ENCODE measurements at regions not wholly inside any gene's neighbourhood (a gene's known extent, or its start where the extent isn't known, plus 50 kb on each side); places are given as distances from the start of the nearest gene placed in this dataset.

DNA sequence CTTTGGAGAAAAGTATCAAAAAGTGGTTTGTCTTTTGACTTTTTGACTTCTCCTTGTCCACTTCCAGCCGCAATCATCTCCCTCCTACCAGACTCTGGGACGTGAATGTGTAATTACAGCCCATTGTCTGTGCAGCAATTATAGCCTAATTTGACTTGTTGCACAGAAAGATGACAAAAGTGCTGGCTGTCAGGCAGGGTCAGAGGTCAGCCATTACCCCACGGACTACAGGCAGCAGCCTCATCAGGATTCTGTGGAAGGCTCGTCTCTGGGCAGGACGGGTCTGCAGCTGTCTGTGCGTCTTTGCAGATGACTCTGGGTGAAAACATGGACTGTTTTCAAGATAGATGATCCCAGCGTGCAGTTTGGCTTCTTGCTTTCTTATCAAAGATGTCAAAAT, 102.2 kb upstream of the EDNRB start:
- DNase-seq (ENCODE audit: insufficient read length, low spot score) (no peak), FAIRE-seq (no peak)
- no peak for TF ChIP-seq POLR2A (IDR thresholded peaks at IDR 0.05; ENCODE audit: low read depth, low read length)

DNA sequence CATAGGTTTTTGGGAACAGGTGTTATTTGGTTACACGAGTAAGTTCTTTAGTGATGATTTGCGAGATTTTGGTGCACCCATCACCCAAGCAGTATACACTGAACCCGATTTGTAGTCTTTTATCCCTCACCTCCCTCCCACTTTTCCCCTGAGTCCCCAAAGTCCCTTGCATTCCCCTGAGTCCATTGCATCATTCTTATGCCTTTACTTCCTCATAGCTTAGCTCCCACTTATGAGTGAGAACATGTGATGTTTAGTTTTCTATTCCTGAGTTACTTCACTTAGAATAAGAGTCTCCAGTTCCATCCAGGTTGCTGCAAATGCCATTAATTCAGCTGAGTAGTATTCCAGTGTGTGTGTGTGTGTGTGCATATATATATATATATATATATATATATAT, 97.2 kb upstream of the EDNRB start:
- no peak for DNase-seq (ENCODE audit: insufficient read length, low spot score)
- no peak for TF ChIP-seq POLR2A (IDR thresholded peaks at IDR 0.05; ENCODE audit: low read depth, low read length)
- FAIRE-seq, result no peak

GRCh38 chr13:78012046-78012445, 93.4 kb upstream of the EDNRB start:
- DNase-seq (ENCODE audit: insufficient read length, low spot score) (no peak), FAIRE-seq (no peak)
- TF ChIP-seq POLR2A (IDR thresholded peaks at IDR 0.05; ENCODE audit: low read depth, low read length), result no peak

- no peak for TF ChIP-seq POLR2A (IDR thresholded peaks at IDR 0.05; ENCODE audit: low read depth, low read length)
- DNase-seq (ENCODE audit: insufficient read length, low spot score), result no peak
- no peak for FAIRE-seq
Measured at GRCh38 chr13:78004821-78005220, 86.2 kb upstream of the EDNRB start.

- TF ChIP-seq POLR2A (IDR thresholded peaks at IDR 0.05; ENCODE audit: low read depth, low read length), result no peak
- no peak for DNase-seq (ENCODE audit: insufficient read length, low spot score)
- FAIRE-seq, result no peak
Measured at GRCh38 chr13:77999746-78000145, 81.1 kb upstream of the EDNRB start.

- no peak for TF ChIP-seq POLR2A (IDR thresholded peaks at IDR 0.05; ENCODE audit: low read depth, low read length)
- FAIRE-seq, result no peak
- DNase-seq (ENCODE audit: insufficient read length, low spot score), result no peak
Measured at GRCh38 chr13:77994166-77994565, 75.5 kb upstream of the EDNRB start.

GRCh38 chr13:77991003-77991402, 72.4 kb upstream of the EDNRB start:
- FAIRE-seq (no peak), DNase-seq (ENCODE audit: insufficient read length, low spot score) (no peak)
- TF ChIP-seq POLR2A (IDR thresholded peaks at IDR 0.05; ENCODE audit: low read depth, low read length), result no peak

DNA sequence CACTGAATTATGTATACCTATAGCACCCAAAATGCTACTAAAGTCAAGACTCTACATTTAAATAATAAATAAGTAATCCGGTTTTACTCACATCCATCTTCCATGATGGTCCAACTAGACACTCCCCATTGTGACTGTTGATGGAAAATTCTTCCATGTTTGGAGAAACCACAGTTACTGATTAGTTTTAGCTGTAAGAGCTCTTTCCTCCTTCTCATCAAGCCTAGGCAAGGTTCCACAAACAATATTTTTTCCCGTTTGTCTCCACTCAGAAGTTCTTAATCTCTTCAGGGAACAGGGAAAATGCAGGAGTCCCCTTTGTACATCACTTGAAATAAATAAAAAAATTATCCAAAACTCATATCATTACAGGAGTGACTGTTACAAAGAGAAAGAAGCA, 70.7 kb upstream of the EDNRB start:
- TF ChIP-seq POLR2A (IDR thresholded peaks at IDR 0.05; ENCODE audit: low read depth, low read length), result no peak
- FAIRE-seq, result no peak

DNA sequence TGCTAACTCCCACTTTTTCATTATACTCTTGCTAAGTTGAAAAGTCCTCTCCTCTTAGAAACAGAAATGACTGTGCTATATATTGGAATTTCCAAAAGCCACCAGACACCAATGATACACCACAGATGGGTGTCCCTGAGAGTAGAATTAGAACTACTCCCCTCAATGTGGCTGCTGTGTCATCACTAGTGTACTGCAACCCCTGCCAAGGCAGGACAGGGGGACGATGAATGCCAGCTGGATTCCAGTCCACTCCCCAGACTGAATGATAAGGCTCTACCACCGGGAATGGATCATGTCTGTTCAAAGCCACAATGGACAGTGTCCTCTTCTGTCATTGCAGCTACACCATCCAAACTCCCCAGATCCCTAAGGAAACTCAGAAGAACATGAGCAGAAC, 69.7 kb upstream of the EDNRB start:
- no peak for FAIRE-seq
- TF ChIP-seq POLR2A (IDR thresholded peaks at IDR 0.05; ENCODE audit: low read depth, low read length), result no peak
- DNase-seq (ENCODE audit: insufficient read length, low spot score), result no peak

More for the DNA sequence above, 70.7 kb upstream of the EDNRB start:
- no peak for DNase-seq (ENCODE audit: insufficient read length, low spot score)

- no peak for TF ChIP-seq POLR2A (IDR thresholded peaks at IDR 0.05; ENCODE audit: low read depth, low read length)
- FAIRE-seq, result no peak
- no peak for DNase-seq (ENCODE audit: insufficient read length, low spot score)
Measured at GRCh38 chr13:77986713-77987112, 68.1 kb upstream of the EDNRB start.

DNA sequence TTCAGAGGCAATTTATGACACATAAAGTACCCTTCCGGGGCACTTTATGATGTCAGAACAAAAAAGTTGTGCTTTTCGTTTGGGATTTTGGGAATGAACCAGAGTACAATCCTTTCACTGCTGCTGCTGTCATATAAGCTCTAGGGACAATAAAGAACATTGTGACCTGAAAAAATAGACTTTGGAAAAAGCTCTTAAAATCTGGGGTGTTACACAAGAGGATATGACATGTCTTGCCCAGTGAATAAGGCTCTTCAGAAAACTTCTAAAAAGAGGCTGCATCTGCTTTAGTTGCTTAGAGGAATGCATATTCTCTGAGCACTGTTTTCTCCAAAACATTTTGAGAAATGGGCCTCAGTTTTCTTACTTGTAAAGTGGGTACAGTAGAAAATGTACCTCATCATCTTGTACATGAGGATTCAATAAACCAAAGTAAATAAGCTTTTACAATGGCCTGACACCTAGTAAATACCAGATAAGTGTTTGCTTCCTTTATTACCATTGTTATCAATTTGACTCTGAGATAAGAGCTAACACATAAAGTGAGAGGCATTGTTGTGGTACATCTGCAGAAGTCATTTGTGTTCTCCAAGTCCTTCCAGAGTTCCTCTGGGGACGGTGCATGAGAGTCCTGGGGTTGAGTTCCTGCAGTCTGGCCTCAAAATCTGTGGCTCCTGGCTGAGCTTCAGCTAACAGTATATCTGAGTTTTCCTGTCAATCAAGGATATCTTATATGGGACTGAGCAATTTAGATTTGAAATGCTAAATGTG, 67.4 kb upstream of the EDNRB start:
- DNase-seq (ENCODE audit: insufficient read length, low spot score), result no peak
- no peak for TF ChIP-seq POLR2A (IDR thresholded peaks at IDR 0.05; ENCODE audit: low read depth, low read length)
- FAIRE-seq, result no peak

DNA sequence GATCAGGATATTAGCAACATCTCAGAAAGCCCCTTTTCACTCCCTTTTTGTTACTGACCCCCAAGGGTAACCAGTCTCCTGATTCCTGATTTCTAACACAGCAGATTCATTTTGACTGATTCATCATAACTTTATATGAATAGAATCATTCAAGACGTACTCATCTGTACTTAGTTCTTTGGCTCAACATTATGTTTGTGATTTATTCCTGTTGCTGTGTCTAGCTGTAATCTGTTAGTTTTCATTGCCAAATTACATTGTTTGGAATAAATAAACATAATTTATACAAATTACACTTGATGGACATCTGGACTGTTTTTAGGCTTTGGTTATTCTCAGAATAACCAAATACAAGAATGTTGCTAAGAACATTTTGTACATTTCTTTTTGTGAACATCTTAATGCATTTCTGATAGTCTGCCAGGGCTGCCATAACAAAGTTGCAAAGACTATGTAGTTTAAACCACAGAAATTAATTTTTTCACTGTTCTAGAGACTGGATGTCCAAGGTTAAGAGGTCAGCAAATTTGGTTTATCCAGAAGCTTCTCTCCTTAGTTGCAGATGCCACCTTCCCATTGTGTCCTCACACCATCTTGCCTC, 62.8 kb upstream of the EDNRB start:
- DNase-seq (ENCODE audit: insufficient read length, low spot score) (no peak), FAIRE-seq (peak; percentile 43)
- TF ChIP-seq POLR2A (IDR thresholded peaks at IDR 0.05; ENCODE audit: low read depth, low read length), result no peak

GRCh38 chr13:77980592-77980991, 62.0 kb upstream of the EDNRB start:
- DNase-seq (ENCODE audit: insufficient read length, low spot score), result no peak
- TF ChIP-seq POLR2A (IDR thresholded peaks at IDR 0.05; ENCODE audit: low read depth, low read length), result no peak
- FAIRE-seq, result peak; percentile 33

DNA sequence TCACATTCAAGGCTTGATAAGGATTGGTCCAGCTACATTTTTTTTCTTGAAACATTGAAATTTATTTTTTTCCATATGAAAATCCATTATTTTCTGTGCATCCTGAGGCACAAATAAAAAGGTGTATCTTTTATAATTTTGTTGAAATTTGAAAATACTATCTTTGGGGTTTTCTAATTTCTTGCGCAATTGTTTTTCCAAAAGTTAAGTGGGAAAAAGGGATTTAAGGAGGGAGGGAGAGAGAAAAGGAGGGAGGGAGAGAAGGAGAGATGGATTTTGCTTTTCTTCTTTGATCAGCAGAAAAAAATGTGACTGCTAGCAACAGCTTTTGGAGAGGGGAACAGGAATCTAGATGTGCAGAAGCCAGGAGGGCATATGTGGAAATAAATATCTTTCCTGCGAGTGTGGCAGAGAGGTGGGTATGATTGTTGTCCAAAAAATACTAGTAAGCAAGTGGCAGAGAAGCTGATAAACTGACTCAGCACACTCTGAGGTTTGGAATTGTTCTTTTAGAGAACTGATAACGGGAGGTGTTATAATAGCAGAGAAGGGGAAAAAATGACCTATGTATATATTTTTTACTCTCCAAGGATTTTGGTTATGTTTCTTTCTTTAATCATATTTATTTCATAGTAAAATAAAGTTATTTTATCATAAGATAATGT, 61.2 kb upstream of the EDNRB start:
- TF ChIP-seq POLR2A (IDR thresholded peaks at IDR 0.05; ENCODE audit: low read depth, low read length), result no peak
- DNase-seq (ENCODE audit: insufficient read length, low spot score), result no peak
- FAIRE-seq, result no peak
